NCI-H2196 (cell line): ENCODE measurements at regions not wholly inside any gene's neighbourhood (a gene's known extent, or its start where the extent isn't known, plus 50 kb on each side); places are given as distances from the start of the nearest gene placed in this dataset.

Experiments used
- DNase-seq: peaks from one replicate; lab custom pipeline; 2025; ENCODE audit not compliant: unreplicated experiment; lab: John Stamatoyannopoulos, UW

- no peak for DNase-seq
Observed at GRCh38 chr2:128624956-128625355, 306.3 kb upstream of the HS6ST1 start.

GRCh38 chr2:128625421-128625820, 306.8 kb upstream of the HS6ST1 start:
- no peak for DNase-seq

GRCh38 chr2:128625963-128626759, 307.5 kb upstream of the HS6ST1 start:
- DNase-seq, result no peak

DNA sequence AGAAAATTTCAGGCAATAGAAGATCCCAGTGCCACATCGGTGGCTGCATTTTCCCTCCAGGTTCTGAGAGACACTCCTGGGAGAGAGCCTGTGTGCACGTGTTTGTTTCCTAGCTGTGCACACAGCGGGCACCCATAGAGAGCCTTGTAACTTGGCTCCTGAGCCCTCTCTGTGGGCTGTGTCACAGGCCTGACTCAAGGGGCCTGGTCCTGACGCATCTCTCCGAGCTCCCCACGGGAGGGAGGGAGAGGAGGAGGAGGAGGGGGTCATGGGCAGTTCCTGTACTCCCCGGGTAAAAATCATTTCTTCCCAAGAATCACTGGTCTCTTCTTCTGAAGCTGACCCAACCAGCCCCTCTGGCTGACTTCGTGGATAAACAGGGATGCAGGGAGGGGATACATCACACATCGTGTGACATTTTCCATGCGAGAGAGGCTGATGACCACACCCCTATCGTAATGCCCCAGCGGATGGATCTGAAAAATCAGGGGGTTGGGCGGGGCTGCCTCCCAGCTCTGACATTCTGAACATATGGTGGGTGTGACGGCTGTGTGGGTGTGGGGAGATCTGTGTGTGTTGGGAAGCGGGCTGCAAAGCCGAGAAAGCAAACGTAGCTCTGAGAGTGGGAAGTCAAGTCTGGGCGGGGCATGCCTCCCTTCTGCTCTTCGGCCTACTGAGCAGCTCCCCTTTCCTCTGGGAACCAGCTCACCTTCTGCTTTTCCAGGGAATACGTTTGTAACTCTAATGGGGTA, 308.3 kb upstream of the HS6ST1 start:
- DNase-seq, result no peak

DNA sequence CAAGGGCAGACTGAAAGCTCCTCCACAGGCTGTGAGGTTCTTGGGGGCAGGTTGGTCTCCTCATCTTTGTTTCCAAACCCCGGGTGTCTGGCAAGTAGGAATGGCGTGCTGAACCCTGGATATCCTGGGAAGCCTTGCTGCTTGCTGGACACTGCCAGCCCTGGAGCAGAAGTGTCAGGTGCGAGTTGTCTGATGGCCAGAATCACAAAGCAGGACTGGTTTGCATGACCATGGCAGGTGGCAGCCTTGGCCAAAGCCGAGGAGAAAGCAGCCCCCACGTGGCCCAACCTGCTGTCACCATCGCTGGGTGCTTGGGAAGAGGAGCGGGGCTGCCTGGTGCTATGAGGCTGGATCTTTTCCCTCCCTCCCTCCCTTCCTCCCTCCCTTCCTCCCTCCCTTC, 309.5 kb upstream of the HS6ST1 start:
- no peak for DNase-seq

DNA sequence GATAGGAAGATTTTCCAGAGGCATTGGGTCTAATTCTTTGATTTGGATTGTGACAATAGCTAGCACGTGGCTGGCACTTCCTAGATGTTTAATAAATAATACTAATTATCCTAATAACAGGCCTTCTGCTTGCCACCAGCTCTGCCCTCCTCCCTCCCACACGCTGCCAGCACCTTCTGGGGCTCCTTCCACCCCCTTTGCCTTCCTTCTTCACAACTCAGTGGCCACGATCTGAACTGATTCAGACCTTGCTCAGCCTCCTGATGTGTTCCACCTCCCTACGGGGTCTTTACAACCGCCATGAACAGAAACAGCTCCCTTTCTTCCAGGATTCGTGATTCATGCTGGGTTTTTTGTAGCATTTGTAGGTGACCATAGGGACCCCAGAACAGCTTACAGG, 310.3 kb upstream of the HS6ST1 start:
- DNase-seq, result no peak

DNA sequence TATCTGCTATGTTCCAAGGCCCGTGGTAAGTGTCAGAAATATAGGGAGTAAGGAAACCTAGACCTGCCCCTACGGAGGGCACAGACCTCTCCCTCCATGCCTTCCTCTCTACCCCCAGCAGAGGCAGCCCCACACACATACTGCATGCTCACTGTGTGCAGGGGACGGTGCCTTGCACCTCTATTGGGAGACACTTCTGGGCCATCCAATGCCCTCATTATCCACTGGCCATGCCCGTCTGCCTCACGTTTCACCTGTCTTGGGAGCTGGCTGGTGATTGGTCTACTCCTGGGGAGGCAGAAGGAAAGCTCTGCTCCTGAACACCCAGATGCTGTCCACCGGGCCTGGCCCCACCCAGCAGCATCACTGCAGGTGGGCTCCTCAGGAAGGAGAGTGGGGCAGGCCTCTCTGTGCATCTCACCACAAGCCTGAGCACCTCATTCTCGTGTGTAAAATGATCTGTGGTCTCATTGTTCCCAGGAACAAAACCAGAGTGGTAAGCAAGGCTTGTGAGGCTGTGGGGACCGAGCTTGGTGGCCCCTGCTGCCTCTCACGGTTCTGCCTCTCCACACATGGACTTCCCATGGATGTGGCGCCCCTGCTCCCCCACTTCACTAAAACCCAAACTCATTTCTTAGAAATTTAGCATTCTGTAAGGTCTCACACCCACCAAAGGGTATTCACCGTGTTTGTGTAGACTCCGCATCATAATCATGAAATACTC, 312.5 kb upstream of the HS6ST1 start:
- DNase-seq, result no peak

DNA sequence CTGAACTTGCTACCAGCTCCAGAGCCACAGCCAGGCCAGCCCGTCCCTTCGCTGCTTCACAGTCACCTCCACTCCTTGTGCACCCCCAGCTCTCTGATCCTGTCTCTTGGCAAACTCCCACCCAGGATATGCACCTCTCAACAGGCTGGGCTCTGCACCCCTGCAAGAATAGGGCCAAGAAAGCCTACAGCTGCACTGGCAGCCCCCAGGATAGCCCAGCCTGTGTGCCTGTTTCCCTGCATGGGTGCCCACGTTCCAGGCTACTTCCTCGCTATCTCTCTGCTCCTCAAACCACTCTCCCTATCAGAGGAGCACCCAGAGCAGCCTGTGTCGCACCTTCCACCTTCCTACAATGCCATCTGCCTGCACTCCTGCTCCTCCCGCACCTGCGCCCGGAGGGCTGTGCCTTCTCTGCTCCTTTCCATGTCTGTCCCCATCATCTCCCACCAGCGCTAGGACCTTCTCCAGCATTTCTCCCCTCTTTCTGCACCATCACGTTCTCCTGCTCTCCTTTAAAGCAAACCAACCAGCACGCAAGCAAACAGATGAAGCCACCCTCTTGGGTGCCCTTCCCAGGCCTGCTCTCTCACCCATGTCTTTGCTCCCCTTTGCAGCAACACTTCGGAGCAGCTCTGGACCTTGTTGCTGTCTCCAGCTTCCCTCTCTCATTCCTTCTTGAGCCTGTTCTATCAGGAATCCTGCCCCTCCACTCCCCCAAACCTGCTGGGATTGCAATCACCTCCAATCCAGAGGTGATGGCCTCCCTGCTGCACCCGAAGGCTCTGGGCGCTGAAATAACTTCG, 313.2 kb upstream of the HS6ST1 start:
- DNase-seq, result no peak

DNA sequence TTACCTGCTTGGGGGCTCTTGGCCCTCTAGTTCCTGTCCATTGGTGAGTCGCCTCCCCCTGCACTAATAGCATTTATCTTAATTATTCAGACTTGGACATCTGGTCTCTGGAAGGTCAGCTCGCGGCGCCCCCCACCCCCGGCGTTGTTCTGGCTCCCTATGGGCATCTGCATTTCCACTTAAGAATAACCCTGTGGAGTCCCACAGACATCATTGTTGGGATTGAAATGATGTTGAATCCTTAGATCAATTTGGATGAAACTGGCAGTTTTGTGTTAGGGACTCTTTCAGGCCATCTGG, 313.8 kb upstream of the HS6ST1 start:
- DNase-seq, result no peak

DNA sequence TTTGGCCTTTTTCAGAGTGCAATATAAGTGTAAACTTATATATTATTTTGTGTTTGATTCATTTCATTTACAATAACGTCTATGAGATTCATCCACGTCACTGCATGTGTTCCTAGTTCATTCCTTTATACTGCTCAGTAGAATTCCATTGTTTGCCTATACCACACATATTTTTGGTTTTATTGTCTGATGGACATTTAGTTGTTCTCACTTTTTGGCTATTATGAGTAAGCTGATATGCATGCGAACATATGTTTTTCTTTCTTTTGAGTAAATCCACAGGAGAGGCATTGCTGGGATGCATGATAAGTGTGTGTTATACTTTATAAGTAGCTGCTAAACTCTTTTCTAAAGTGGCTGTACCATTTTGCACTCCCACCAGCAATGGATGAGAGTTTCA, 314.8 kb upstream of the HS6ST1 start:
- no peak for DNase-seq

DNA sequence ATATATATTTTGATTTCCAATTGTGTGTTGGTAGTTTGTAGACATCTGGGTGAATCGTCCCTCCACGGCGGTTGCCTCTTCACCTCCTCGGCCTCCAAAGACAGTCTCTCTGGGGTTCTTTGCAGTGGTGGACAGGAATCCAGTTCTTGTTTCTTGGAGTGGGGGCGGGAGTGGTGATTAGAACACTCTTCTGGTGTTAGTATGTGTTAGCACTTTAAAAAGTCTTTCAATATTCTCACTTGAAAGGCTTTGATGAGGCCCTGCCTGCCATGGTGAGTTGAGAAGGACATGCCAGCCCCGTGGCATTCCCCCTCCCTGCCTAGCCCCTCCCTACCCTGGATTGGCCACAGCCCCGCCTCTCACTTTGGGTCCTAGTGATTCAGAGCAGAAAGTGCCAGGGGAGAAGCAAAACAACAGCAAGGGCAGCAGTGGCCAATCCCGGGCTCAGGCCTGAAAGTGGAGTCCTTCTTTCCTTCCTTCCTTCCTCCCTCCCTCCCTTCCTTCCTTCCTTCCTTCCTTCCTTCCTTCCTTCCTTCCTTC, 316.8 kb upstream of the HS6ST1 start:
- DNase-seq, result no peak

DNA sequence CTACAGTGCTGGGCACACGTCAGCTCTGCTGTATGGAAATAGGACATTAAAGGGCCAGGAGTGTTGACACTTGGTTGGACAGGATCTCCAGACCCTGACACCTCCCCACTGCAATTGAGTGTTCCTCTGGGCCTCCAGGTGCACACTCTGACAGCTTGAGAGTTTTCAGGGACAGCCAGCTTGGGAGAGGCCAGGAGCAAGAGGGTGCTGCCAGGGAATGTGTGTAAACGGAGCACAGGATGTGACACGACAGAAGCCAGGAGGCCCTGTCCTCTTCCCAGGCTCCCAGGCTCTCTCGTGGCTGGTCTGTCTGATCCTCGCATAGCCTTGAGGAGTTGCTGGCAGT, 318.1 kb upstream of the HS6ST1 start:
- no peak for DNase-seq

- DNase-seq, result no peak
Observed at GRCh38 chr2:128637481-128638155, 318.9 kb upstream of the HS6ST1 start.

DNA sequence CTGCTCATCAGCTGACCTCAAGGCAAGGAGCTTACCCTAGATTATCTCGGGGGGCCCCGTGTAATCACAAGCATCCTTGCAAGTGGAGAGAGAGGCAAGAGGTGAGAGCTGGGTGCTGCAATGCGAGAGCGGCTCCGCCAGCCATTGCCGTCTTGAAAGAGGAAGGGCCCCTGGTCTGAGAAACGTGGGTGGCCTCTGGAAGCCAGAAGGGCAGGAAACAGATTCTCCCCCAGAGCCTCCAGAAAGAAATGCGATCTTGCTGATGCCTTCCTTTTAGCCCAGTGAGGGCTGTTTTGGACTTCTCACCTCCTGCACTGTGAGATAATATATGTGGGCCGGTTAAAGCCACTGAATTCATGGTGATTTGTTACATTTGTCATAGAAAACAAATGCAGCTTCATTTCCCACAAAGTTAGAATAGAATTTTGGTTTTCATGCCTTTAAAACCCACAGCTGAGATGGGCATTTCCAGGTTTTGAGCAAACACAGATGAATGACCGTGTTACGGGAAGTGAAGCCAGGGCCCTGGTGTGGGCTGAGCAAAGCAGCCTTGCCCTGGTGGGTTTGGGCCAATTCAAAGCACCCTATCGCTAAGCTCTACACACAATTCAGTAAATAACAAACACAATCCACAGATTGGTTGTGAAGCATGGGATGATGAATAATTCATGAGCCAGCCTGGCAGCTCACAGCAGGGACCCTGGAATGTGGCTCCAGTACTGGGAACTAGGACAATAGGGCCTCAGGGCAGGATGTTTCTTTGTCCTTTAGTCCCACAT, 319.9 kb upstream of the HS6ST1 start:
- no peak for DNase-seq

- DNase-seq, result no peak
Observed at GRCh38 chr2:128639120-128639477, 320.4 kb upstream of the HS6ST1 start.

GRCh38 chr2:128639693-128640092, 321.0 kb upstream of the HS6ST1 start:
- DNase-seq, result no peak

GRCh38 chr2:128640166-128640844, 321.6 kb upstream of the HS6ST1 start:
- no peak for DNase-seq

DNA sequence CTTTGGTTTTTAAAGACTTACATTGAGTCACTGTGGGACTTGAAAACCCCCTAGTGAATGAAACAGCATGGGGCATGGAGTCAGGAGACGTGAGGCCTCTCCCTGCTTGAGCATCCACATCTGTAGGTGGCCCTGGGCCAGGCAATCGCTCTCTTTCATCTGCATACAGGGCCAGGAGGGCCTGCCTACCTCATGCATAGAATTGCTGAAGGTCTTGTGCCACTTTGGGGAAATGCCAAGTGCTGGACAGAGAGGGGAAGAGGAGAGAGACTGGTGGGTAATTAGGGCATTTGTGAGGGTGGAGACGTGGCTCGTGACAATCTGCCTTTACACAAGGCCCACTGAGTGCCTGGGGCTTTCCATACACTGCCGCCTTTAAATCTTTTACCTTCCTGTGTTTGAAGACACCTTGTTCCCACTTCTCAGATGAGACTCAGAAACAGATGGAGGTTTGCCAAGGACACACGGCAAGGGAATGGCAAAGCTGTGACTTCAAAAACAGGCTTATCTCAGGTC, 322.2 kb upstream of the HS6ST1 start:
- DNase-seq, result no peak

DNA sequence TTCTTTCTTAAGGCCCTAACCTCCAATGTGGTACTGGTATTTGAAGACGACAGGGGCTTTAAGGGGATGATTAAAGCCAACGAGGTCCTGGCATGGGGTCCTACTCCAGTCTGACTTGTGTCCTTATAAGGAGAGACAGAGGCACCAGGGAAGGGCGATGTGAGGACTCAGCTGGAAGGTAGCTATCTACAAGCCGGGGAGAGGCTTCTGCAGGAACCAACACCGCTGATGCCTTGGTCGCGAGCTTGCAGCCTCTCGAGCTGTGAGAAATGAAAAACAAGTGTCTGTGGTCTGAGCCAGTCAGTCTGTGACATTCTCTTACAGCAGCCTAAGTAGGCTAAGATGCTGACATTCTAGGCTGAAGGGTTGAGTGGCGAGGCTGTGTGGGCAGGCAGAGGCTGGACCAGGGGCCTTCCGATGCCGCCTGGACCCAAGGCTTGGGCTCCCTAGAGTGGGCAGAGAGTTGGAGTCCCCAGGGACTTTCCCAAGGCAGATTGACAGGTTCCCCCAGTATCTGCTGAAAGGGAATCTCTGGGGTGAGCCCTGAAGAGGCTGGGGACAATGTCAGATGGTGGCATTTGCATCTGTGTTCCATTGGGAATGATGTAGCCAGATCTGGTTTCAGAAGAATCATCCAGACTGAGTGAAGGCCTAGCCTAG, 322.9 kb upstream of the HS6ST1 start:
- DNase-seq, result no peak
